ENCODE measurements at regions not wholly inside any gene's neighbourhood (a gene's known extent, or its start where the extent isn't known, plus 50 kb on each side); places are given as distances from the start of the nearest gene placed in this dataset.

DNA sequence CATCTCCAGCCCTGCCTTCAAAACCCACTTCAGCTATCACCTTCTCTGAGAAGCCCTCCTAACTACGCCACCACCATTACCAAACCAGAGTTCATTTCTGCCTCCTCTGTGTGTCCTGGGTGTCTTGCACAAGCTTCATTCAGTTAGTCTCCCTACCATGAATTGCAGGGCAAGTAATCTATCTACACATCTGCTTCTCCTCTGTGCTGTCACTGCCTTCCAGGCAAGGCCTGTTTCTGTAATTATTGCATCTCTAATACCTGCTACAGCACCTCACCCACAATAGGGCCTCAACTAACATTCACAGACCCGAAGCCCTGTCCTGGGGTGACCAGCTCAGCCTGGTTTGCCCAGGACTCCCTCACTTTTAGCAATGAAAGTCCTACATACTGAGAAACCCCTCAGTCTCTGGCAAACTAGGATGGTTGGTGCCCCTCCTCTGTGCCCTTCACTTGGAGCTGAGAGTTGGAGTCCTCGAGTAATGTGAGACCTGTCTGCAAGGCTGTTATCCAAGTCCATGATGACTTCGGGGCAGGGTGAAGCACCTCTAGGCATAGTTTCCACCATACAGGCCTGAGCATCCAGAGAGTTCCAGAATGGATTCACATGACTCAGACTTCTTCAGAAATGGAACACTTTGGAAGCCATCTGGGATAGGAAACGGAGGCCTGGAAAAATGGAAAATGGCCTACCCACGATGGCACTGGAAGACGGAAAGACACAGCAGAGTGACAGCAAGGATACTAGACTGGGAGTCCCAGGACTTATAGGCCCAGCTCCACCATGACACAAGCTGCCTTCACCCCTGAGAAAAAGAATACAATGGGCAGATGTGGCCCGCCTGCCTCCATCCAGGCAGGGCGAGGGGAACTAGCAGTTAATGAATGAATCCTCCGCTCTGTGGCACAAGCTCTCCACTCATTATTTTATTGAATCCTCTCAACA lies 269.3 kb downstream of the BUD13 start:
- DNase-seq, result no peak

DNA sequence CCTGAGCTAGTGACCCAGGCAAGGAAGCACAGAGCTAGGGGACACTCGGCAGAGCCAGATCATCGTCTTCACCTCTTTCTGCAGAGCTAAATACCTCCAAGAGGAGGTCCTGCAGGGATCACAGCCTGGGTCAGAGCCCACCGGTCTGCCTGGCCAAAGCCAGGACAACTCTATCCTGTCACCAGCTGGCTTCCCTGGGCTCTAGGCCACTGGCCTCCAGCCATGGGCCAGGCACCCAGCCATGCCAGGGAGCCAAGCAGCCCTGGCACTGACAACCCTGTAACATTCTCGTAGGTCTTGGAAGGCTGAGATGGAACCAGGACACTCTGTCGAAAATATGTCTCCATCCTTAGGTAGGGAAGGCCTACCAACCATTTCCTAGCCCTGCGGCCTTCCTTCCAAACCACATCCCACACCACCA lies 270.1 kb downstream of the BUD13 start:
- DNase-seq, result no peak

DNA sequence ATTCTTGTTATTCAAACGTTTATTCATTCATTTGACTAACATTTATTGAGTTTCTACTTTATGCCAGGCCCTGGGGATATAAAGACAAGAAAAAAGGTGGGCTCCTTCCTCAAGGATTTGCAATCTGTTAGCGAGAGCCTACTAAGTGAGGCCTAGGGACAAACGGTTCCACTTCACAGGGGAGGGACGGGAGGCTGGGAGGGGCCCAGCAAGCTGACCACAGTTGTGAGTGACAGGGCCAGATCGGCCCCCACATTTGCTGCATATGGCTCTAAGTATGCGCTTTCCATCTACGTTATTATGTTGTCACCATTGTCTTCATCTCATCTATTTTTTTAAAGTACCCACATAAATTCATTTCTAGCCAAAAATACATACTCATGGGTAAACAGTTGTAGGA lies 271.1 kb downstream of the BUD13 start:
- no peak for DNase-seq

DNA sequence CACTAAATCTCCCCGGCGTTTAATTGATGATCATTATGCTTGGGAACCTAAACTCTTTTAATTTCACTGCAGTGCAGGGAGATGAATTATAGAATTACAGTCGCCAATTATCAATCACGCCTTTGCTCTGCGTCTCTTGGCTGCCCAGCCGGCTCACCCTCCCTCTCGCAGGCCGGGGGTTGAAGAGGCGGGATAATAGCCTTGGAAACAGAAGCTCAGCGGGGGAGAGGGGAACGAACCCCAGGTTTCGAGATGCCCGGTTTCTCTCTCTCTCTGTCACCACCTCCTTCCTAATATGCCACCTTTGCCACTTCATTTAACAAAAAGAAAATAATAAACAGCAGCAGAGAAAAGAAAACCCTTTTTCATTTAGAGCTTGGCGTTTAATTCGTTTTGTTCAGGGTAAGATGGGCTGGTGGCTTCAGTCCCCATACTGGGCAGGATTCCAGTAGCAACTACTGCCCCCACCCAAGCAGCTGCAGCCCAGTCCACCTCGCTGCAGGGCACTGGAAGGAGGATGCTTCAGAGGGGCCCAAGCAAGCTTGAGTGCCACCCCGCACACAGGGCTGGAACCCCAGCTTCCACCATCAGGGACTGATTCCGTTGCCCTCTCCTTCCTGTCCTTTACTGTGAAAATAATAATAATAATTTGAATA lies 271.7 kb downstream of the BUD13 start:
- no peak for DNase-seq

DNA sequence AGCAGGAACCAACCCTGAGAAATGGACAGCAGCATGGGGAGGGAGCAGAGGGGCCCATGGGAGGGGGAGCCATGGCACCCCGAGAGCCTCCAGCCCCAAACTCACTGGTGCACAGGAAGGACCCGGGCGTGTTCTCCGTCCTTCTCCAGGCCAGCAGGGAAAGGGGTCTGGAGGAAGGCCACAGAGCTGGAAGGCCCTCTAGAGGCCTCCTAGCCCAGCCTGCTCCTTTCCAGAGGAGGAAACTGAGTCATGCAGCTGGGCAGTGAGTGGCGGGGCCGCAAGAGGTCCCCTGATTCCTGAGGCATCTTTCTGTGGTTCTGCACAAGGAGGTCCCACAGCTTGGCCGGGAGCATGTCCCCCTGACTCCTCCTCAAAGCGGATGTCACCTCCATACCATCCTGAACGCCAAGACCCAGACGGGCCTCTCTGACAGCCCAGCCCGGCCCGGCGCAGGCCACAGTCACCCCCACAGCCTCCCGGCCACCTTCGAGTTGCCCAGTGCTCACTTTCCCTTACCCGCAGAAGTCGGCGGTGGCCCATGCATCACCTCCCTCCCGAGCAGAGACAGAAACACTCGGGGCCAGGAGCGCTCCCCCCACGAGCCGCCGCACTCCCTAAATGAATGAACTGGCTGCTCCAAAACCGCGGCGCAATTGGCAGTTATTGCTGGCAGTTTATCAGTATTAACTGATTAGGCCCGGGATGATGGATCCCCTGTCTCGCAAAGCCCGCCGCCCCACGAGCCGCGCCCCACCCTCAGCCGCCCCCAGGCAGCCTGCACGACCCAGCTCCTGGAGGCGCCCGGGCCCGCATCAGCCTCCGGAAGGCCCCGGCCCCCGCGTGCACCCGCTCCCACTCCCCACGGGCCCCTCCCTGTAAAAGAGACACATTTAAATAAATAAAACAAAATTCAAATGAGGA lies 272.5 kb downstream of the BUD13 start:
- DNase-seq, result no peak

DNA sequence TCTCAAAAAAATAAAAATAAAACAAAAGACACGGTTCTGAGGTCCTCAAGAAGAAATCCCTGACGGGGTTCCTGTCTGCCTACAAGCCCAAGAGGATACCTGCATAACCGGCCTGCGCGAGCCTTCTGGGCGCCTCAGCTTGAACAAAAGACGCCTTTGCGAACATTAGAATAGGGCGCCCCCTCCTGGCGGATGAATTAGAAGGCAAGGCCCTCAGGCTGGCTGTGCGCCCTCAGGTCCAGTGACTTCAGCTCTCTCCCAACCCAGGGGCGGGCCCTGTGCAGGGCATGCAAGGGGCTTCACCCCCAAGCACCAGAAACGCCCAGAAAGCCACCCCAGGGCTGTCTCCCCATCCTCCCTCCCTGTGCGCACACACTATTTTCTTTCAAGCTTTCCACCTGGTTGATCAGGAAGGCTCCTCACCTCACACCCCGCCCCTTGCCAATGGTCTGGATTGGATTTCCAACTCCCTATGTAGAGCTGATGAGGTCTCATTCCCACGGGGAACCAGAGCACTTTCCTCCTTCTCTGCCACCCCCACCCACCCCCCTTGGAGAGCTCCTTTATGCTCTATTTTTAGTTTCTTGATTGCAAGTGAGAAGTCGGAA lies 273.3 kb downstream of the BUD13 start:
- peak; percentile 80 for DNase-seq

DNA sequence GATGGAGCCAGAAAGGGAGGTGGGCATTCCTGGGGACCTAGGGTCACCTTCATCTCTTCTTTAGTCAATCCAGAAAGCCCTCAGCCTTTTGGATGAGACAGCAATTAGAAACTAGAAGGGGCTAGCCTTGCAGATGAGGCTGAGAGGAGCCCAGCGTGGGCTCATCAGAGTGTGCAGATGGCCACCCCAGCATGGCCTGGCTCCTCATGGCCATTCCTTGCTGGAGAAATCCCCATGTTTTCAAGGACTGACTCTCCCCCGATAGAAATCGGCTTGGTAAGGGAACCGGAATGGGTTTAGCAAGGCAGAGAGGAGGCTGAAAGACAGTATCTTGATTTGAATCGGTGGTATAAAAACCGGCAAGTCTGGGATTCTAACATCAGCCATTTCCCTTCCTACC lies 274.6 kb downstream of the BUD13 start:
- DNase-seq, result no peak

DNA sequence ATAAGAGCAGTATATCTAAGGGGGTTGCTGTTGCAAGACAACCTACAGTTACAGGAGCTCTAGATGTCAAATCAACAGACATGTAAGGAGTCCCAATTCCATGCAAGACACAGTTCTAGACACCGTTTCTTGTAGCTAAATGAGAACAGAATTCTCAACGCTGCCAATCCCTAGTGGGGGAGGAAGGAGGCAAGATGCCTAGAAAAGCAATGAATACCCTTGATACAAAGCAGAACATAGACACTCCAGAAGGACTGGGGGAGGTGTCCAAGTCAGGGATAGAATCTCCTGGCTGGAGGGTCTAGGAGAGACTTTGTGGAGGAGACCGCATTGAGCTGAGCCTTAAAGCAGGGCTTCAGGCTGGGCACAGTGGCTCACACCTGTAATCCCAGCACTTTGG lies 280.2 kb downstream of the BUD13 start:
- DNase-seq, result no peak

DNA sequence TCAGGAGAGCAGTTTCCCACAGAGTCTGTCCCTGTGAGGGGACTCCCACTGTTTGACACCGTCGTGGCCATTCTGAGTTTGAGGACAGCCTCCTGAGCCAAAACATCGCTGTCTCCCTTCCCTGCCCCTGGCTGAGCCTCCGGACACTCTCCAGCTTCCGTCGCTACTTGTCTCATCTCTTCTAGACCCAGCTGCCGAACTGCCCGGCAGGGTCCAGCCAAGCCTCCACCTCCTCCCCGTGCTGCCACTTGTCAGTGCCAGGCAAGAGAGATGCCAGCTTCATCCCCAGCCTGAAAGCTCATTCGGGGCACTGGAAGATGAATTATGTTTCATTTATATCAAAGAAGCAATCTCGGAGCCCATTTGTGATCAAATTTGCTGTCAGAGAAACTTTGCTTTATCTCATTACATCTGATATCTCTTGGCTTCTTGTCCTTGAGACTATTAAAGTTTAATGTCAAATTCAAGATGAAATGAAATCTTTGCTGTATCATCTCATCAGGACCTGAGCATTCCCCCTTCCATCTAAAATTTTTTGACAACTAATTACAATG lies 283.9 kb downstream of the BUD13 start:
- DNase-seq, result no peak

DNA sequence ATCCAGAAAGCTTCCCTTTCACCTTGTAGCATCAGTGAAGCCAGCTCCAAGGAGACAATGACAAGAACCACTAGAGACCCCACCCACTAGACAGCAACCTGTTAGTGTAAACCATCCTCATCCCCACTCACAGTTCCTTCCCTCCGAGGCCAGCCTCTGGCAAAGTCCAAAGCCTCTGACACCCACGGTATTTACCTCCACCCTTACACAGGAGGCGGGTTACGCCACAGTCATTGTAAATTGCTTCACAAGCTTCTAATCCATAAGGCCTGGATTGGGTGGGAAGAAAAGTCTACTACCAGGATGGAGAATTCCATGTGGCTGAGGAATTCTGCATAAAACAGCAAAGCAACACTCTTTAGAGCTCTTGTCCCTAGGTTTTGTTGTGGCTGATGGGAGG lies 287.4 kb downstream of the BUD13 start:
- no peak for DNase-seq

DNA sequence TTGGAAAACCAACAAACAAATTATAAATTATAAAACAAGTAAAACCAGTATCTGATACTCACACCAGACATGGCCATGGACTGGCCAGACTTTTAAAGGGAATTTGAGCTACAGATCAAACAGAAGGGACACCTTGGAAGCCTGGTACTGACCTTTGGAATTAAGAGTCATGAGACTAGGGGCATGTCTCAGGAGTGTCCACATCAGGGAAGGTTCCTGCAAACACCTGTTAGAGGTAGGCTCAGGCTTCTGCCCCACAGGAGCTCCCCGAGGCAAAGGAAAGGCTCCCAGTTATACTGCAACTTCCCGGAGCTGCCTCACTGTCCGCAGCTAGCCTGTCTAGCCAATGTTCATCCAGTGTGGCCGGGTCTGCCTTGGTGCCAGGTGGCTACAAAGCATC lies 290.1 kb downstream of the BUD13 start:
- DNase-seq, result no peak

DNA sequence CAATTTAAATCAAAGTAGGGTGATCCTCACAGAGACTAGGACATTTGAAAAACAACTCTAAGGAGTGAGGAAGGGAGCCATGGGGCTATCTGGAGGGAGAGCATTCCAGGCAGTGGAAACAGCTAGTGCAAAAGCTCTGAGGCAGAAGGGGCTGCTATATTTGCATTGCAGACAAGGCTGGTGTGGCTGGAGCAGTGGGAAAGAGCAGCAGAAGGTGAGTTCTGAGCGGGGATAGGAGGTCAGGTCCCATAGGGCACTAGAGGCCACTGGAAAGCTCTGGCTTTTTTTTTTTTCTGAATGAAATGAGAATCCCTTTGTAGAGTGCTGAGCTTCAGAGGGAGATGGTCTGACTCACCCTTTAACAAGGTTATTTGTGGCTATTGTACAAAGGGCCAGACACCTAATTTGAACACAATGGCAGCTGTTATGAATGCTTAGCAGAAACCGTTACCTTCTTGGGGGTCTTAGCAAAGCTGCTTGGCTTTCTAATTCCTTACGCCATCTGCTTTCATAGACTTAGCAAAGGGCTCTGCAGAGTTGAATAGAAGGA lies 291.6 kb downstream of the BUD13 start:
- no peak for DNase-seq

DNA sequence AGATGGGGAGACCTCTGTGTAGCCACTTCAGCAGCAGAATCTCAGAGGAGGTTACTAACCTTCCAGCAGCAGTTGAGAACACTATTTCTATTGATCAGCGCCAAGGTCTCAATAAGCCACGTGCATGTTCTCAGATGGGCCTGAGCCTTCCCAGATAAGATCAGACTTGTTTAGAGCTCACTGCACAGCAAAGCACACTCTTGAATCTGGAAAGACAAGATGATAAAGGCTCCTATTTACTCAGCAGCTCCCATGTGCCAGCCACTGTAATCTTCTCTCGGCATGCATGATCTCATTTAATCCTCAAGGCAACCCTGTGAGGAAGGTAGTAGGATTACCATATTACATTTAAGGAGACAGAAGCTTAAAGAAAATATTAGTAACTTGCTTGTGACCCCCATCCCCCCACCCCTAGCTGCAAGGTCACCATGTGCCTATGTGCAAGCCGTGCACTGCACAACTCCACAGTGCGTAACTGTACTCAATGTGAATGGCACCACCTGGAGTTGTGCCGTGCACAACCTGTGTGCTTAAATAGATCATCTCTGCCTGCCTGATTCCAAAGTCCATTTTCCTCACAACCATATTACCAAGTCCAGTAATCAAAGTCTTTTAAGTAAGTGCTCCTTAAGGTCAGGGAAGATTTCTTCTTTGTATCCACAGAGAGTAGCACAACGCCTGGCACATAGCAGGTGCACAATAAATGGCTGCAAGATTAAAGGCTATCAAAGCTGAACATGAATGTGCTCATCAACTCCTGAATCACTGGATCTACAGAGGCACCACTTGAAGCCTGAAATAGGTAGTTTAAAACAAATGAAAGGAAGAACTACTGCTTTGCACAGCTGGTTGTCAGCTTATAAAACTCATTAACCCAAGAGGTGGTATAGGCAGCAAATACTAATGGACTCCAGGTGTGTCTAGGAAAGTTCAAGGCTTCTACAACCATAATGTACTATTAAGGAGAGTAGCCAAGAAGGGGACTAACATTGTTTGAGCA lies 293.8 kb downstream of the BUD13 start:
- DNase-seq, result no peak

DNA sequence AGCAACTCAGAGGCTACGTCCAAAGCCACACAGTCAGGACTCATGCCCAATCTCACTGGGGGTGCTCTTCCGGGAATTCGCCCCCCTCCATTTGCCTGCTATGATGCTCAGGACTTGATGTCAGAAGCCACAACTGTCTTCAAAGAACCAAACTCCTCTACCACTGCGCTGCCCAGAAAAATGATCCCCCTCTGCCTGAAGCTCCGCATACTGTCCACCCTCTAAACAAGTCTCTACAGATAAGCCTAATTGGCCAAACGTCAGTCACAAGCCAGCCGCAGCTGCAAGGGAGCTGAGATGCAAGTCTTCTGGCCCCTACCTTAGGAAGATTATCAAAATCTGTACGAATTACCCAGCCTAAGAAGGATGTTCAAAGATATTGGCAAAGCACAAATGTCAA lies 294.6 kb downstream of the BUD13 start:
- no peak for DNase-seq

DNA sequence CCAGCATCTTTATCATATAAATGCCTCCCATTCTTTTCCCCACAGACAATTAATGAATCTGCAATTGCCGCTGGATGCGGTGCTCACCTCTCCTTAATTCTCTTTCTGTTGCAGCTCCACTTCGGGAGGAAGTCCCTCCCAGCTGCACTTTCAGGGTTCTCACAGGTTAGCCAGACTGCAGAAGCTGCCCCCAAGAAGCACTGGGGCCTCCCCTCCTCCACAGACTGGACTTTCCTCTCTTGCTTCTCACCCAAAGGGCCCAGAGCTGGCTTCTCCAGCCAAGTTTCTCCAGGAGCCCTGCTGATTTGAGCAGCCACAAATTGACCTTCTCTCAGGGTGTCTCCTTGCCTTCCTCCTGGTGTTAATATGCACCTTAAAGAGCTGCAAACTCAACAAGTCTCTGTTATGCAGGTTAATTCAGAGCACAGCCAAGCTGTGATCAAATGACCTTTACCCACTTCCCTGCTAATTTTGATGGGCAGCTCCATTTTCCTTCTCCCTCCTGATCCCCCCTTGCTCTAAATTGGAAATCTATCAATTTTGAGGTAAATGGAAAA lies 298.9 kb downstream of the BUD13 start:
- DNase-seq, result no peak

DNA sequence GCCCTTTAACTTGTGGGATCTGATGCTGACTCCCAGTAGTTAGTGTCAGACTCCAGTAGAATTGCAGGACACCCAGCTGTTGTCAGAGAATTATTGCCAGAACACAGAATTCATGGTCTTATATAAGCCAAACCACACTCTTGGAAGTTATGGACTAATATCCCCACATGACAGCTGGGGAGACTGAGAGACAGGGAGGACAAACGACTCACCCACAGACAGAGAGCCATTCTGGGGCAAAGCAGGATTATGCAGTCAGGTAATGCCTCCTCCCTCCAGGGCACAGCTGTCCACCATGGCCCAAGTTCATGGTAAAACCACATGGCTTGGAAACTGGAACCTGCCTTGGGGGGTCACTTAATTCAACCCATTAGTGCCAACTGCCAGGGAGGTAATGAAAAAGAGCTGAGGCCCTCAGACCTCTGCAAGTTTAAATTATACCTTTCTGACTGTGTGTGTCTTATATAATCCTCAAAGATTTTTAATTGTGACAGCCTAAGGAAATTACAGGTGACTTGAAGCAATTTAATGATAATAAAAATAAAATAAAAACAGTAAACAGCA lies 299.5 kb downstream of the BUD13 start:
- no peak for DNase-seq

DNA sequence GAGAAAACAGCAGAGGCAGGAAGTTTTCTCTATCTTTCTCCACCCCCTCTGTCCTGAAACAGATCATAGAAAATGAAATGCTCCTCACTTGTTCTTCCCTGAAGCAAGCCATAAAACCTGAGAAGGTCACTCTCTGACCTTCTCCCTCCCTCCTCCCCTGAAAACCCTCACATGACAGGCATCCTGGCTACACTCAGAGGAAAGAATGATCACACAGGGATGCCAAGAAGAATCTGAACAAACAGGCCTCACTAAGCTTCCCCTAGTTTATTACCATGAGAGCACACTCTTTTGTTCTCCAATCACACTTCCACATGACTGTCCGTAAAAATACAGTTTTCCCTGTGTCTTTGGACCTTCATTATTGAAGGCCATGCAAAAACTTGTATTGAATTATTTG lies 300.1 kb downstream of the BUD13 start:
- no peak for DNase-seq

DNA sequence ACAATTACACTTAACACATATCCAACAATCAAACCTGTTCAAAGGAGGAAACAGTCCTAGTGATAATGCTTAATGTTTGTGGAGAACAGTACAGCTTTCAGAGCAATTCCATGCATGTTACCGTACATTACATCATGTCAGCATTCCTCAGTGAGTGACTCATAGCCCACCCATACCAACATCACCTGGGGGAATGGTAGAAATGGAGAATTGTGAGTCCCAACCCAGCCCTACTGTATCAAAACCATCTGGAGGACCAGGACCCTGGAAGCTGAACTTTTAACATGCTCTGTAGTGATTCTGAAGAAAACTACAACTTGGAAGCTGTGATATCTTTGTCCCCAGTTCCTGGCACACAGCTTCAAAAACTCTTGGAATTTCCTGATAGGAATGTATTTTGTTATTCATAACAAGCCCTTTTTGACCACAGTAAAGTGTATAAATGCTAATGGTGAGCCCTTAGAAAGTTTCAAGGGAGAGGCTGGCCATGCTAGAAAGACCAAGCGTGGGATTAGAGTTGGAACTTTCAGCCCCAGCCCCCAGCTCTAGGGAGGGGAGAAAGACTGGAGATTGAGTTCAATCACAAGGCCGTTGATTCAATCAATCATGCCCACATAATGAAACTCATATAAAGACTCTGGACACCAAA lies 301.1 kb downstream of the BUD13 start:
- no peak for DNase-seq

DNA sequence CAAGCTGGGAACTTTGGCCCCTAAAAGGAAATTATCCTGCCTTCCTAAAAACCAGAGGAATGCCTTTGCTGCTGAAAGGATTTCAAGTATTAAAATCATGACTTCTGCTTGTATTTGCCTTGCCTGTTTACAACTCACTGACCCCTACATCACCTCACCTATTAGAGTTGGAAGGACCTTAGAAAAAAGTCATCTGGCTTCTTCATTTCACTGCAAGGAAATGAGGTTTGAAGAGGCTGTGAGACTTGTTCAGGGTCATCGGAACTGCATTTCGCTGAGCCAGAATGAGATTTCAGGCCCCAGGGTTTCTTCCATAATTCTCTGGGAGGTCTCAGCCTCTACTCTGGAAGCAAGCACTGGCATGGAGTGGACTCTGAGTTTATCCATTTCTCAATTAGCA lies 304.1 kb downstream of the BUD13 start:
- no peak for DNase-seq

DNA sequence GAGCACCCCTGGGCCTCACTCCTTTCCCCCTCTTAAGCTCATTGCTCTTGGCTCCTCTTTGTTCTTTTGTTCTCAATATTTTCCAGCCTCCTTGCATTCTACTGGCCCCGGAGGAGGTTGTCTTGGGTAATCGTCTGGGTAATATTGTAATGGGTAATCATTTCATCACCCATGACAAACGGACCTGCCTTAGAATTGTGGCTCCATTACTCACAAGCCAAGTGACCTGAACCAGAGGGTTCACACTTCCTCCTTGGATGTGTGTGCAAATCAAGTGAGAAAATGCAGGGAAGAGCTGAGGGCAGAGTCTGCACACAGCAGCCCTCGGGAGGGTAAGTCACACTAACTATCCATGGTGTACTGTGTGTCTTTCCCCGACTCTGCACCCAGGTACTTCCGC lies 305.0 kb downstream of the BUD13 start:
- DNase-seq, result no peak

Measured in right hindlimb (tissue), 1 donor.